HEK293T (cell line): ENCODE measurements at regions not wholly inside any gene's neighbourhood (a gene's known extent, or its start where the extent isn't known, plus 50 kb on each side); places are given as distances from the start of the nearest gene placed in this dataset.

Source experiments
- CTCF ChIA-PET: fragments of 350-600 bp; formaldehyde crosslinking; extraction: SDS; loops from one replicate; lab custom pipeline; 2021; ENCODE audit warnings: antibody characterized with exemption, inconsistent platforms; lab: Yijun Ruan, JAX
- POLR2A ChIA-PET: fragments of 350-600 bp; formaldehyde crosslinking; extraction: SDS; loops from one replicate; lab custom pipeline; 2020; ENCODE audit warnings: antibody characterized with exemption, inconsistent platforms; lab: Yijun Ruan, JAX
- DNase-seq: peaks from one replicate; pipeline ENCODE4 v3.0.0; 2012; ENCODE audit warnings: mixed read lengths; ENCODE audit errors: extremely low spot score
- ARNT ChIP-seq: fragments of 450-650 bp; IDR thresholded peaks from 2 replicates; pipeline ENCODE4 v1.6.1; 2017; ENCODE audit warnings: mild to moderate bottlenecking
- BHLHE40 ChIP-seq: fragments of 450-650 bp; IDR thresholded peaks from 2 replicates; pipeline ENCODE4 v1.6.1; 2016; ENCODE audit warnings: mild to moderate bottlenecking, moderate library complexity, borderline replicate concordance
- CTBP1 ChIP-seq: fragments of 450-650 bp; IDR thresholded peaks from 2 replicates; pipeline ENCODE4 v1.6.1; 2016; ENCODE audit warnings: borderline replicate concordance
- ELF4 ChIP-seq: fragments of 450-650 bp; IDR thresholded peaks from 2 replicates; pipeline ENCODE4 v1.6.1; 2017; ENCODE audit warnings: antibody characterized with exemption
- FOXA1 ChIP-seq: fragments of 450-650 bp; IDR thresholded peaks from 2 replicates; pipeline ENCODE4 v1.6.1; 2016; ENCODE audit warnings: mild to moderate bottlenecking
- FOXK2 ChIP-seq: fragments of 450-650 bp; IDR thresholded peaks from 2 replicates; pipeline ENCODE4 v1.6.1; 2016; ENCODE audit warnings: mild to moderate bottlenecking
- FOXM1 ChIP-seq: fragments of 450-650 bp; IDR thresholded peaks from 2 replicates; pipeline ENCODE4 v1.6.1; 2017; ENCODE audit warnings: mild to moderate bottlenecking, borderline replicate concordance
- HDGF ChIP-seq: fragments of 450-650 bp; IDR thresholded peaks from 2 replicates; pipeline ENCODE4 v1.6.1; 2017; ENCODE audit warnings: antibody characterized with exemption, borderline replicate concordance
- L3MBTL2 ChIP-seq: fragments of 450-650 bp; conservative IDR thresholded peaks from 2 replicates; pipeline ENCODE4 v1.6.1; 2016; ENCODE audit warnings: mild to moderate bottlenecking
- LEF1 ChIP-seq: fragments of 450-650 bp; IDR thresholded peaks from 2 replicates; pipeline ENCODE4 v1.6.1; 2017; ENCODE audit warnings: mild to moderate bottlenecking, borderline replicate concordance
- NFRKB ChIP-seq: fragments of 450-650 bp; IDR thresholded peaks from 2 replicates; pipeline ENCODE4 v1.6.1; 2016; ENCODE audit warnings: mild to moderate bottlenecking, moderate library complexity
- PKNOX1 ChIP-seq: fragments of 450-650 bp; IDR thresholded peaks from 2 replicates; pipeline ENCODE4 v1.6.1; 2016
- SP1 ChIP-seq: fragments of 450-650 bp; IDR thresholded peaks from 2 replicates; pipeline ENCODE4 v1.6.1; 2017
- SUZ12 ChIP-seq: fragments of 450-650 bp; IDR thresholded peaks from 2 replicates; pipeline ENCODE4 v1.6.1; 2016; ENCODE audit warnings: mild to moderate bottlenecking
- TARDBP ChIP-seq: fragments of 450-650 bp; IDR thresholded peaks from 2 replicates; pipeline ENCODE4 v1.6.1; 2016
- ZNF384 ChIP-seq: fragments of 450-650 bp; IDR thresholded peaks from 2 replicates; pipeline ENCODE4 v1.6.1; 2016

- TF ChIP-seq HDGF (no peak), L3MBTL2 (no peak), NFRKB (no peak), BHLHE40 (no peak), LEF1 (no peak), SUZ12 (no peak), SP1 (no peak), FOXK2 (no peak), ELF4 (no peak), ZNF384 (no peak), FOXM1 (no peak), ARNT (no peak), FOXA1 (no peak), TARDBP (no peak), PKNOX1 (no peak), CTBP1 (no peak)
- POLR2A ChIA-PET, result no interaction called here
- CTCF ChIA-PET, result no interaction called here
- no peak for DNase-seq
Measured at GRCh38 chr17:13073018-13073417, 55.2 kb upstream of the ELAC2 start.

DNA sequence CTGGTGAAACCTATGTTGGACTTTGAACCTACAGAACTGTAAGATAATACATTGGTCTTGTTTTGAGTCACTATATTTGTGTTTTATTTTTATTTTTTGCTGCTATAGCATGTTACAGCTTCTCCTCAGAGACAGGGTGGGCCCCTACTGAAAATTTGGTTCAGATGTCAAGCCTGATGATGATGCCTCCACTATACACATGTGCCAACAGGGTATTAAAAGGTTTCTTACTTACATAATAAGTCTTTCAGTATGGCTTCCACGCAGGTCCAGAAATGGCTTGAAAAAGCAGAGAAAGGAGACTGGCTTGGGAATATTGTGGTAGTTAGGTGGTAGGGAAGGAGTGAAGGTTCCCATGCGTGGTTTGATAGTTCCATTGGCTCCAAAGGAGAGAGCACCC, 52.9 kb upstream of the ELAC2 start:
- TF ChIP-seq ZNF384 (no peak), PKNOX1 (no peak), TARDBP (no peak), CTBP1 (no peak), SP1 (no peak), LEF1 (no peak), HDGF (no peak), FOXA1 (no peak), BHLHE40 (no peak), FOXM1 (no peak)
- ChIA-PET CTCF (no interaction called here), POLR2A (no interaction called here)
- no peak for DNase-seq

GRCh38 chr17:13067629-13068303, 49.9 kb upstream of the ELAC2 start:
- TF ChIP-seq SP1, result no peak
- no peak for TF ChIP-seq L3MBTL2
- no peak for TF ChIP-seq ELF4
- TF ChIP-seq SUZ12, result no peak
- TF ChIP-seq FOXA1, result no peak
- no peak for TF ChIP-seq FOXM1
- TF ChIP-seq CTBP1, result no peak
- ChIA-PET POLR2A (no interaction called here), CTCF (no interaction called here)
- DNase-seq, result no peak
